MM.1S (cell line): ENCODE measurements at regions not wholly inside any gene's neighbourhood (a gene's known extent, or its start where the extent isn't known, plus 50 kb on each side); places are given as distances from the start of the nearest gene placed in this dataset.

Experiments
- DNase-seq: peaks from one replicate; pipeline ENCODE4 v3.0.0-alpha.2; 2015
- H2AFZ ChIP-seq: fragments of 300-600 bp; sonication (generic); 2 replicates; pipeline ENCODE4 v1.6.0; 2016; ENCODE audit warnings: antibody characterized with exemption, low read length
- H3F3A ChIP-seq: fragments of 300-600 bp; sonication (generic); 2 replicates; pipeline ENCODE4 v1.6.1; 2016; ENCODE audit warnings: mild to moderate bottlenecking, antibody characterized with exemption, low read length, moderate library complexity, mixed read lengths; ENCODE audit not compliant: insufficient read depth
- H3K27ac ChIP-seq: fragments of 300-600 bp; sonication (generic); 2 replicates; pipeline ENCODE4 v1.5.1; 2016; ENCODE audit warnings: mild to moderate bottlenecking, low read length
- H3K27me3 ChIP-seq: fragments of 300-600 bp; sonication (generic); replicated peaks from 2 replicates; pipeline ENCODE4 v1.6.0; 2016; ENCODE audit warnings: low read length; ENCODE audit not compliant: insufficient read depth
- H3K36me3 ChIP-seq: fragments of 300-600 bp; sonication (generic); replicated peaks from 2 replicates; pipeline ENCODE4 v1.6.1; 2016; ENCODE audit warnings: mild to moderate bottlenecking, low read length, mixed read lengths; ENCODE audit not compliant: insufficient read depth
- H3K4me1 ChIP-seq: fragments of 300-600 bp; sonication (generic); 2 replicates; pipeline ENCODE4 v1.6.1; 2016; ENCODE audit warnings: low read length, mixed read lengths
- H3K4me2 ChIP-seq: fragments of 300-600 bp; sonication (generic); 2 replicates; pipeline ENCODE4 v1.6.0; 2016; ENCODE audit warnings: low read depth, low read length
- H3K4me3 ChIP-seq: fragments of 300-600 bp; sonication (generic); 2 replicates; pipeline ENCODE4 v1.5.1; 2016; ENCODE audit warnings: low read length, mixed read lengths
- H3K79me2 ChIP-seq: fragments of 300-600 bp; sonication (generic); 2 replicates; pipeline ENCODE4 v1.6.1; 2016; ENCODE audit warnings: mixed run types, low read length, mixed read lengths
- H3K9ac ChIP-seq: fragments of 300-600 bp; sonication (generic); 2 replicates; pipeline ENCODE4 v1.6.1; 2016; ENCODE audit warnings: low read length, mixed read lengths
- H3K9me2 ChIP-seq: fragments of 300-600 bp; sonication (generic); replicated peaks from 2 replicates; pipeline ENCODE4 v1.6.1; 2016; ENCODE audit warnings: mild to moderate bottlenecking, low read length, mixed read lengths; ENCODE audit not compliant: insufficient read depth
- H3K9me3 ChIP-seq: fragments of 300-600 bp; sonication (generic); replicated peaks from 2 replicates; pipeline ENCODE4 v1.6.1; 2016; ENCODE audit warnings: mild to moderate bottlenecking, low read length, mixed read lengths; ENCODE audit not compliant: insufficient read depth
- H4K20me1 ChIP-seq: fragments of 300-600 bp; sonication (generic); 2 replicates; pipeline ENCODE4 v1.6.1; 2016; ENCODE audit warnings: mild to moderate bottlenecking, low read length, moderate library complexity, mixed read lengths; ENCODE audit not compliant: insufficient read depth
- CTCF ChIP-seq: fragments of 300-600 bp; sonication (generic); IDR thresholded peaks from 2 replicates; pipeline ENCODE4 v1.5.1; 2016; ENCODE audit warnings: antibody characterized with exemption, low read length, mixed read lengths
- EZH2 ChIP-seq: fragments of 300-600 bp; sonication (generic); optimal IDR thresholded peaks from 2 replicates; pipeline ENCODE3; 2017; ENCODE audit warnings: low read depth, mild to moderate bottlenecking, antibody characterized with exemption, low read length, mixed read lengths
- EZH2phosphoT487 ChIP-seq: fragments of 300-600 bp; sonication (generic); IDR thresholded peaks from 2 replicates; pipeline ENCODE4 v1.6.1; 2018; ENCODE audit warnings: antibody characterized with exemption, low read length

- TF ChIP-seq EZH2phosphoT487, result no peak
- H3K4me1 ChIP-seq, result no peaks in the 10 kb centered on the region
- H2AFZ ChIP-seq, result no peak overlapping the region
- H3K27ac ChIP-seq, result no peak overlapping the region
- no peaks in the 10 kb centered on the region for H3K27me3 ChIP-seq
- H3K36me3 ChIP-seq, result no peaks in the 10 kb centered on the region
- H3K9me3 ChIP-seq, result no peaks in the 10 kb centered on the region
- H3K79me2 ChIP-seq, result no peaks in the 10 kb centered on the region
- no peaks in the 10 kb centered on the region for H3F3A ChIP-seq
- no peaks in the 10 kb centered on the region for H4K20me1 ChIP-seq
- no peak overlapping the region for H3K9ac ChIP-seq
- no peaks in the 10 kb centered on the region for H3K9me2 ChIP-seq
- no peak overlapping the region for H3K4me2 ChIP-seq
- H3K4me3 ChIP-seq, result no peak overlapping the region
- no peak for DNase-seq
Observed at GRCh38 chr12:107291018-107291417, 197.7 kb upstream of the CRY1 start.

GRCh38 chr12:107296681-107297089 is 203.3 kb upstream of the CRY1 start:
- H3K9me2 ChIP-seq, result no peaks in the 10 kb centered on the region
- no peaks in the 10 kb centered on the region for H4K20me1 ChIP-seq
- H3K4me1 ChIP-seq, result no peaks in the 10 kb centered on the region
- no peak overlapping the region for H3K27ac ChIP-seq
- TF ChIP-seq EZH2phosphoT487 (no peak), EZH2 (no peak), CTCF (no peak)
- no peaks in the 10 kb centered on the region for H3K9me3 ChIP-seq
- DNase-seq, result no peak
- no peak overlapping the region for H3K4me2 ChIP-seq
- H3K36me3 ChIP-seq, result no peaks in the 10 kb centered on the region
- H2AFZ ChIP-seq, result no peak overlapping the region
- no peak overlapping the region for H3K4me3 ChIP-seq
- no peaks in the 10 kb centered on the region for H3F3A ChIP-seq
- no peak overlapping the region for H3K9ac ChIP-seq
- H3K79me2 ChIP-seq, result no peaks in the 10 kb centered on the region
- H3K27me3 ChIP-seq, result no peaks in the 10 kb centered on the region

- DNase-seq, result no peak
- no peak for TF ChIP-seq EZH2phosphoT487
- no peak for TF ChIP-seq CTCF
- no peak for TF ChIP-seq EZH2
Observed at GRCh38 chr12:107302649-107303341, 209.4 kb upstream of the CRY1 start.

More at GRCh38 chr12:107302649-107303341, 209.4 kb upstream of the CRY1 start:
- Histone ChIP-seq H3F3A (no peaks in the 10 kb centered on the region), H3K9me2 (no peaks in the 10 kb centered on the region), H3K9ac (no peak overlapping the region), H3K4me3 (no peak overlapping the region), H4K20me1 (no peaks in the 10 kb centered on the region), H3K27ac (no peak overlapping the region), H3K4me2 (no peak overlapping the region), H3K27me3 (no peaks in the 10 kb centered on the region), H3K9me3 (no peaks in the 10 kb centered on the region), H3K36me3 (no peaks in the 10 kb centered on the region), H3K4me1 (no peaks in the 10 kb centered on the region), H2AFZ (no peak overlapping the region), H3K79me2 (no peaks in the 10 kb centered on the region)
